ENCODE measurements at regions not wholly inside any gene's neighbourhood (a gene's known extent, or its start where the extent isn't known, plus 50 kb on each side); places are given as distances from the start of the nearest gene placed in this dataset.

- H3K4me3 ChIP-seq (ENCODE audit: low read depth, low read length), result no peak overlapping the region
- TF ChIP-seq, protein P1, sequence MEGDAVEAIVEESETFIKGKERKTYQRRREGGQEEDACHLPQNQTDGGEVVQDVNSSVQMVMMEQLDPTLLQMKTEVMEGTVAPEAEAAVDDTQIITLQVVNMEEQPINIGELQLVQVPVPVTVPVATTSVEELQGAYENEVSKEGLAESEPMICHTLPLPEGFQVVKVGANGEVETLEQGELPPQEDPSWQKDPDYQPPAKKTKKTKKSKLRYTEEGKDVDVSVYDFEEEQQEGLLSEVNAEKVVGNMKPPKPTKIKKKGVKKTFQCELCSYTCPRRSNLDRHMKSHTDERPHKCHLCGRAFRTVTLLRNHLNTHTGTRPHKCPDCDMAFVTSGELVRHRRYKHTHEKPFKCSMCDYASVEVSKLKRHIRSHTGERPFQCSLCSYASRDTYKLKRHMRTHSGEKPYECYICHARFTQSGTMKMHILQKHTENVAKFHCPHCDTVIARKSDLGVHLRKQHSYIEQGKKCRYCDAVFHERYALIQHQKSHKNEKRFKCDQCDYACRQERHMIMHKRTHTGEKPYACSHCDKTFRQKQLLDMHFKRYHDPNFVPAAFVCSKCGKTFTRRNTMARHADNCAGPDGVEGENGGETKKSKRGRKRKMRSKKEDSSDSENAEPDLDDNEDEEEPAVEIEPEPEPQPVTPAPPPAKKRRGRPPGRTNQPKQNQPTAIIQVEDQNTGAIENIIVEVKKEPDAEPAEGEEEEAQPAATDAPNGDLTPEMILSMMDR (IDR thresholded peaks at IDR 0.05; ENCODE audit: borderline replicate concordance, insufficient read depth, low read depth, low read length), result no peak
These were observed 73.0 kb upstream of the ITGA6 start for GRCh38 chr2:172354347-172354746.

GRCh38 chr2:172357442-172357841 lies 69.9 kb upstream of the ITGA6 start:
- TF ChIP-seq, protein P1 (IDR thresholded peaks at IDR 0.05; ENCODE audit: borderline replicate concordance, insufficient read depth, low read depth, low read length), result no peak
- H3K4me3 ChIP-seq (ENCODE audit: low read depth, low read length), result no peak overlapping the region

GRCh38 chr2:172358691-172359556 lies 68.5 kb upstream of the ITGA6 start:
- no peak overlapping the region for H3K4me3 ChIP-seq (ENCODE audit: low read depth, low read length)
- TF ChIP-seq, protein P1 (IDR thresholded peaks at IDR 0.05; ENCODE audit: borderline replicate concordance, insufficient read depth, low read depth, low read length), result no peak

DNA sequence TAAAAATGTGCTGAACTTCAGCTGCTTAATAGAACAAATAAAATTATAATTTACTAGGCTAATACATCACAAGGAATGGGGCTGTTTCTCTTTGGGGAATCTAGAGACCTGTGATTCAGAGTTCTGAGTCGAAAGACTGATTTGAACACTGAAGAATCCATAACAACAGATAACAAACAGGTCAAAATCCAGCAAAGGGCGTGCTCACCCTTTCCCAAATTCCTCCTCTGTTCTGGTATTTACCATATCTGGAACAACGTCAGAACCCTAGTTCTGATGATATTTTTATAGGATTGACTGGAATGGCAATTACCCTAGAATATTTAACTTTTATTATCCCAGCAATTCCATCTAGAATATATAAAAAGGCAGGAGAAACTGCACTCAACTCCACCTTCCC lies 66.0 kb upstream of the ITGA6 start:
- TF ChIP-seq, protein P1 (IDR thresholded peaks at IDR 0.05; ENCODE audit: borderline replicate concordance, insufficient read depth, low read depth, low read length), result no peak
- no peak overlapping the region for H3K4me3 ChIP-seq (ENCODE audit: low read depth, low read length)

DNA sequence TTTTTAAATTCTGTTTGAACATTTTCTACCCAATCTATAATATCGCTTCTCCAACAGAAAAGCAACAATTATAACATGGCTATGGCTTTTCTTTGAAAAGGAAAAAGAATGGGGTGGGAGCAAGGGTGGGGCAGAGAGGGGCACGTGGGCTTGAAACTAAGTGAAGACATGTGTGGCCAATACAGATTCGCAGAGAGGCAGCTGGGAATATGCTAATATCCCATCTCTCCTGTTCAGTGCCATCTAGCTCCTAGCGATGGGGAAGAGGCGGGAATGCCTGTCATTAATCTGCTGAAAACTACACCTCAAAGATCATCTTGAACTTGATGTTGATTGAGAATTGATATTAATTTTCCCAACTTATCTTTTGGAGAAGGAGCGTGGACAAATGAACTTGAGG lies 65.5 kb upstream of the ITGA6 start:
- no peak overlapping the region for H3K4me3 ChIP-seq (ENCODE audit: low read depth, low read length)
- TF ChIP-seq, protein P1 (IDR thresholded peaks at IDR 0.05; ENCODE audit: borderline replicate concordance, insufficient read depth, low read depth, low read length), result no peak

DNA sequence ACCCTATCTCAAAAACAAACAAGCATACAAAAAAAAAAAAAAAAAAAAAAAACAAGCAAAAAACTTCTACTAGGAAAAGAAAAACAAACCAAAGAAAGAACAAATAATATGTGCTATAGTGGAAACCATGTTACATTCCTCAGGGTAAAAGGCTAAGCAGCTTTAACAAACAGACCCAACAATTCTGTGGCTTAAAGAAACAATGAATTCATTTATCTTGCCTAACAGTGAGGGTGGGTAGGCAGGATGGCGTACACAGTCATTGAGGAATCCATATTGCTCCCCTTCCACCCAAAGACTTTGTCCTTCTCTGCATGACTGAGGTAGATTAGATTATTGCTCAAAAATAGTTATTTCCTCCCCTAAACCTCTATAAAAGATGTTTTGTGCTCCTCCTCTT lies 63.1 kb upstream of the ITGA6 start:
- TF ChIP-seq, protein P1 (IDR thresholded peaks at IDR 0.05; ENCODE audit: borderline replicate concordance, insufficient read depth, low read depth, low read length), result no peak

GRCh38 chr2:172366596-172367150 lies 60.7 kb upstream of the ITGA6 start:
- H3K4me3 ChIP-seq (ENCODE audit: low read depth, low read length), result no peak overlapping the region
- TF ChIP-seq, protein P1 (IDR thresholded peaks at IDR 0.05; ENCODE audit: borderline replicate concordance, insufficient read depth, low read depth, low read length), result no peak

More for the DNA sequence above, 63.1 kb upstream of the ITGA6 start:
- no peak overlapping the region for H3K4me3 ChIP-seq (ENCODE audit: low read depth, low read length)

Measured in GM12875 (cell line).